H1 (cell line): ENCODE measurements at regions not wholly inside any gene's neighbourhood (a gene's known extent, or its start where the extent isn't known, plus 50 kb on each side); places are given as distances from the start of the nearest gene placed in this dataset.

Experiments used
- BCL11A ChIP-seq, 2 experiments: IDR thresholded peaks; one replicate each; pipeline ENCODE4 v1.6.1; 2011; ENCODE audit warnings: low read depth in 2 of 2, low read length in 2 of 2, mild to moderate bottlenecking in 2 of 2
- CBX5 ChIP-seq: fragments of 300-800, 300-1000 bp; sonication (generic); IDR thresholded peaks from 2 replicates; pipeline ENCODE4 v1.7.1; 2016; ENCODE audit warnings: antibody characterized with exemption, low read length, low read depth
- CBX8 ChIP-seq: fragments of 300-800, 300-1000 bp; sonication (generic); IDR thresholded peaks from 2 replicates; pipeline ENCODE4 v1.7.1; 2016; ENCODE audit warnings: low read depth, low read length, borderline replicate concordance
- CREB1 ChIP-seq: IDR thresholded peaks from 2 replicates; pipeline ENCODE4 v1.6.1; 2012; ENCODE audit warnings: inconsistent platforms
- HDAC6 ChIP-seq: IDR thresholded peaks from one replicate; pipeline ENCODE4 v1.7.1; 2012; ENCODE audit warnings: low read depth, mild to moderate bottlenecking, inconsistent platforms, low read length, moderate library complexity
- RFX5 ChIP-seq: IDR thresholded peaks from 2 replicates; pipeline ENCODE4 v1.6.1; 2011; ENCODE audit warnings: low read depth, low read length, improper control_type of control experiment, borderline replicate concordance
- RNF2 ChIP-seq: fragments of 200-900, 300-1000 bp; sonication (generic); IDR thresholded peaks from 2 replicates; pipeline ENCODE4 v1.7.1; 2016; ENCODE audit warnings: borderline replicate concordance, low read depth, mild to moderate bottlenecking, antibody characterized with exemption, low read length; ENCODE audit not compliant: poor library complexity, severe bottlenecking; ENCODE audit errors: missing control alignments
- TF ChIP-seq, protein P1 (sequence below): IDR thresholded peaks from 2 replicates; pipeline ENCODE4 v1.6.1; 2012; ENCODE audit warnings: inconsistent platforms

DNA sequence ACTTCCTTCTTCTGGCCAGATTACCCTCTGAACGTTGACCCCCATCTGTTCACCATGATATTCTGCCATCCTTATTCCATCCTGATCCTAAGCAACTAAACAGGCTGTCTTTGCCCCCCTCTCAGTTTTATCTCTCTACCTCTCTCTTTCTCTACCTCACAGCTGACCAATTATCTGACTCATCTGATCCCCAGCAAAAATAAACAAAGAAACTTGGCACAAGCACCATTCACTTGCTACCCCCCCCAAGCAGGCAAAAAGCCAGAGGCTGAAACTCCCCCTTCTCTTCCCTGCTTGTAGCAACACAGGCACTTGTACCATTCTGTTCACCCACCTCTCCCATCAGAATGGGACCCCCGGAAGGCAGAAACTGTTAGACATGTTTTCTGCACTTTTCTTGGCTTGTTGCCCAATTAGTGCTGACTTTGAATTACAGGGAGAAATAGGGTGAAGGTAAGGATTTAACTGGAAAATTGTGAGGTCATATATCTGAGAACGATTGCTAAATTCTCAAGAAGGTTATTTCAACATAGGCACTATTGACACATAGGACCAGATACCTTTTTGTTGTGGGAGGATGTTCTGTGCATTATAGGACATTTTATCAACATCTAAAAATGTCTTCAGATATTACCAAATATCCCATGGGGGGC lies 163.2 kb downstream of the TOX3 start (continued):
- TF ChIP-seq RFX5 (no peak), RNF2 (no peak), CBX8 (no peak), CBX5 (no peak), CREB1 (no peak), BCL11A (IDR thresholded peaks at IDR 0.05; ENCODE audit: low read depth in 2 of 2, low read length in 2 of 2) (no peak), HDAC6 (no peak)
- TF ChIP-seq, protein P1, sequence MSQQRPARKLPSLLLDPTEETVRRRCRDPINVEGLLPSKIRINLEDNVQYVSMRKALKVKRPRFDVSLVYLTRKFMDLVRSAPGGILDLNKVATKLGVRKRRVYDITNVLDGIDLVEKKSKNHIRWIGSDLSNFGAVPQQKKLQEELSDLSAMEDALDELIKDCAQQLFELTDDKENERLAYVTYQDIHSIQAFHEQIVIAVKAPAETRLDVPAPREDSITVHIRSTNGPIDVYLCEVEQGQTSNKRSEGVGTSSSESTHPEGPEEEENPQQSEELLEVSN: no peak
